A673 (cell line): ENCODE measurements at regions not wholly inside any gene's neighbourhood (a gene's known extent, or its start where the extent isn't known, plus 50 kb on each side); places are given as distances from the start of the nearest gene placed in this dataset.

Experiments used
- BruUV-seq: library from RNA; stranded (reverse); fragments of 400-500 nt; replicated peaks from 2 replicates; lab custom pipeline; 2021; lab: Mats Ljungman, UMichigan
- CTCF ChIA-PET: fragments of 300-600 bp; sonication (Branson Sonifier 250); formaldehyde crosslinking; loops from one replicate; lab custom pipeline; 2022; ENCODE audit warnings: antibody characterized with exemption; lab: Charles Lee
- POLR2A ChIA-PET: fragments of 300-600 bp; sonication (Branson Sonifier 250); formaldehyde crosslinking; loops from one replicate; lab custom pipeline; 2022; ENCODE audit warnings: antibody characterized with exemption; ENCODE audit not compliant: low non-redundant PET; lab: Charles Lee
- DNase-seq: peaks from one replicate; pipeline ENCODE4 v3.0.0-alpha.2; 2015; ENCODE audit warnings: low spot score
- H3K27ac ChIP-seq: fragments of 200-600 bp; sonication (generic); 2 replicates; pipeline ENCODE4 v1.5.1; 2016; ENCODE audit warnings: mixed run types, low read depth, mild to moderate bottlenecking, mixed read lengths, antibody characterized with exemption, low read length; ENCODE audit not compliant: poor library complexity, severe bottlenecking
- H3K27me3 ChIP-seq: fragments of 200-600 bp; sonication (generic); replicated peaks from 2 replicates; pipeline ENCODE4 v1.6.1; 2017; ENCODE audit warnings: mixed run types, low read depth, mild to moderate bottlenecking, mixed read lengths, antibody characterized with exemption, low read length; ENCODE audit not compliant: insufficient read depth, poor library complexity
- H3K36me3 ChIP-seq: fragments of 200-600 bp; sonication (generic); 2 replicates; pipeline ENCODE4 v1.6.1; 2016; ENCODE audit warnings: mixed run types, mild to moderate bottlenecking, mixed read lengths, antibody characterized with exemption, low read length; ENCODE audit not compliant: insufficient read depth, poor library complexity, severe bottlenecking
- H3K4me1 ChIP-seq: fragments of 200-600 bp; sonication (generic); 2 replicates; pipeline ENCODE4 v1.6.1; 2017; ENCODE audit warnings: mixed run types, mild to moderate bottlenecking, mixed read lengths, antibody characterized with exemption, low read length; ENCODE audit not compliant: insufficient read depth, poor library complexity, severe bottlenecking
- H3K4me3 ChIP-seq: fragments of 200-600 bp; sonication (generic); 2 replicates; pipeline ENCODE4 v1.5.1; 2016; ENCODE audit warnings: low read depth, mixed run types, mild to moderate bottlenecking, mixed read lengths, low read length; ENCODE audit not compliant: poor library complexity, severe bottlenecking
- H3K9me3 ChIP-seq: fragments of 200-600 bp; sonication (generic); 2 replicates; pipeline ENCODE4 v1.6.1; 2016; ENCODE audit warnings: mixed run types, low read depth, mild to moderate bottlenecking, mixed read lengths, antibody characterized with exemption, low read length; ENCODE audit not compliant: poor library complexity, severe bottlenecking
- CTCF ChIP-seq: fragments of 300-800, 200-600 bp; sonication (generic); conservative IDR thresholded peaks from 2 replicates; pipeline ENCODE4 v1.5.1; 2017; ENCODE audit warnings: low read depth, mild to moderate bottlenecking, antibody characterized with exemption, low read length, moderate library complexity, mixed read lengths
- EZH2 ChIP-seq: fragments of 200-600 bp; sonication (generic); IDR thresholded peaks from 2 replicates; pipeline ENCODE4 v1.6.1; 2017; ENCODE audit warnings: borderline replicate concordance, low read depth, mild to moderate bottlenecking, mixed read lengths, antibody characterized with exemption, low read length; ENCODE audit not compliant: poor library complexity, severe bottlenecking
- intact Hi-C: fragments of 100-400 bp; cut with micrococcal nuclease; formaldehyde crosslinking; loops from one replicate; pipeline ENCODE4 v1.10.0; 2022; ENCODE audit not compliant: unreplicated experiment

DNA sequence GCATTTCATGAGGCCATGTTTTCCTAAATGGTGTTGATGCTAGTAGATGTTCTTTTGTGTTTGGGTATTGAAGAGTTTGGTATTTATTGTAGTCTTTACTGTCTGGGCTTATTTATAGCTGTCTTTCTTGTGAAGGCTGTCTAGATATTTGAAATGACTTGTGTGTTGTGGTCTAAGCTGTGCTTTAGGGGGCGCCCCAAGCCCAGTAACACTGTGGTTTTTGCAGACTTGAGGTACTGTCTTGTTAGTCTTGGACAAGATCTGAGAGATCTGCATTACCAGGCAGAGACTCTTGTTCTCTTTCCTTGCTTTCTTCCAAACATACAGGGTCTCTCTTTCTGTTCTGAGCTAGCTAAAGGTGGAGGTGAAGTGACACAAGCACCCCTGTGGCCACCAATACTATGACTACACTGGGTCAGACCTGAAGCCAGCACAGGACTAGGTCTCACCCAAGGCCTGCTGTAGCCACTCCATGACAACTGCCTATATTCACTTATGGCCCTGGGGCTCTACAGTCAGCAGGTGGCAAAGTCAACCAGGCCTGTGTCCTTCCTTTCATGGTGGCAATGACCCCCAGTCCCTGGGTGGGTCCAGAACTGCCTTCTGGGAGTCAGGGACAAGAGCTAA, 152.1 kb upstream of the TBC1D5 start:
- Histone ChIP-seq H3K4me3 (no peak overlapping the region), H3K27ac (no peak overlapping the region), H3K36me3 (no peaks in the 10 kb centered on the region), H3K27me3 (peaks cover 4% of the 10 kb centered on the region), H3K4me1 (no peaks in the 10 kb centered on the region), H3K9me3 (no peaks in the 10 kb centered on the region)
- CTCF ChIA-PET = interaction anchor here (1.1 to 1.3 kb wide), 2 partner anchors 494 to 864 kb away, joined by 4 read pairs; no protein-coding TSS in a partner anchor
- POLR2A ChIA-PET = no interaction called here
- no TSS peak for BruUV-seq
- peak; percentile 46 for DNase-seq
- intact Hi-C loops = loop anchor here (1.0 kb wide), 1 partner anchor 495 kb away; no protein-coding TSS in a partner anchor
- TF ChIP-seq EZH2 (no peak), CTCF (peak; percentile 61)

DNA sequence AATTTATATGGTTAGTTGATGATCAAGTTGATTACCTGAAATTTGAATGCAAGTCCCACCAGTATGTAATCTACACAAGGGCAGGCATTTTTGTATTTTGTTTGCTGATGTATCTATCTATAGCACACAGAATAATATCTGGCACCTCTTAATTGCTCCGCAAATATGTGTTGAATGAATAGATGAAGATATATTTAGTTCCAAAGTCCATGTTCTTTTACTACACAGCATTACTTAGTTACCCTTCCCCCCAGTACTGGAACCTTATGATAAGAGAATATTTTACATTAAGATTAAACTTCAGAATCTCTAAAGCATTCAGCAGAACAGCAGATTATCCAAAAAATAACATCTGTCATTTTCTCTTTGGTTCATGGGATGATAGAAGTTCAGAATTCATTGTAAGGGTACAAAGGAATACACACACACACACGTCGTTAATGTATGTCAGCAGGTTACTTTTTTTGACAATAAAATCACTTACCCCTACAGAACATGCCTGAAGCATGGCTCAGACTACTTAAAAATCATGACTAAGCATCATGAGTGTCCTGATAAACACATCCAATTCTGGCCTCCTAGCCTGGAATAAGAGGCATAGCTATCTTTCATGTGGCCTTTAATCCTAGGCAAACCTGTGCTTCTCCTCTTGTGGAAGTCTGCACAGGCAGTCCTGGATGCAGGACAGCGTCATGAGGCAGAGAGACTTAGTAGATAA, 148.9 kb upstream of the TBC1D5 start:
- Histone ChIP-seq H3K27ac (no peak overlapping the region), H3K4me3 (no peak overlapping the region), H3K9me3 (no peaks in the 10 kb centered on the region), H3K4me1 (no peaks in the 10 kb centered on the region), H3K36me3 (no peaks in the 10 kb centered on the region), H3K27me3 (peaks cover 21% of the 10 kb centered on the region)
- CTCF ChIA-PET = no interaction called here
- TF ChIP-seq CTCF (no peak), EZH2 (no peak)
- POLR2A ChIA-PET = no interaction called here
- no peak for DNase-seq
- no TSS peak for BruUV-seq
- intact Hi-C loops = no loop called here

DNA sequence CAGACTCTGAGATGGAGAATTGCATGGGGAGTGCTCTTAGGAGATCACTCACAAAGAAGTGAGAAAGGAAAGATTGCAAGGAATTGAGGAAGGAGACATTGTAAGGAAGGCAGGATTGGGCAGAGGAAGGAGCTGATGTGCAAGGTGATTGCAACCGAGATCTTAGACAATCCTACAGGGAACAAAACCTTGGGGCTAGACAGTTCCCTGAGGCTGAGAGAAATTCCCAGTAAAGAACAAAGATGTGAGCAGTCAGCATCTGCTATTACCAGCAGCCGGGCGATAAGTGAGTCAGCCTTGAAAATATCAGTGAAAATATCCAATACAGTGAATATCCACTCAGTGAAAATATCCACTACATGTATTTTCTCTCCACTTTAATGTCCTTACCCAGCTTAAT, 143.6 kb upstream of the TBC1D5 start:
- POLR2A ChIA-PET = no interaction called here
- intact Hi-C loops = loop anchor here (10.0 kb wide), 1 partner anchor 869 kb away; no protein-coding TSS in a partner anchor
- H3K27ac ChIP-seq = no peak overlapping the region
- no TSS peak for BruUV-seq
- H3K36me3 ChIP-seq = no peaks in the 10 kb centered on the region
- no peaks in the 10 kb centered on the region for H3K9me3 ChIP-seq
- peaks cover 38% of the 10 kb centered on the region for H3K27me3 ChIP-seq
- no peak overlapping the region for H3K4me3 ChIP-seq
- CTCF ChIA-PET = no interaction called here
- TF ChIP-seq EZH2 = no peak
- TF ChIP-seq CTCF = no peak
- no peaks in the 10 kb centered on the region for H3K4me1 ChIP-seq
- DNase-seq = no peak
